Stimulated activated memory B cell treated with anti-CD40 and anti-IgM and Interleukin-4, amounts not matched to agents 10 μg/mL and 1 μg/mL and 100 μg/mL, for 72 hours (primary cell): ENCODE measurements at regions not wholly inside any gene's neighbourhood (a gene's known extent, or its start where the extent isn't known, plus 50 kb on each side); places are given as distances from the start of the nearest gene placed in this dataset.
"Not testable (repeated sequence)": the region's sequence is repeated elsewhere in the genome, so short reads cannot be mapped to it uniquely, and the experiment has no call there.

Source experiments
- ATAC-seq: fragments of 150-1000 bp; cut with Tn5 transposase; 2 replicates; pipeline ENCODE4 v1.10.0; 2021
- H3K27ac Mint-ChIP-seq: one replicate; pipeline ENCODE4 v1.8.0; 2022; ENCODE audit warnings: mild to moderate bottlenecking, mixed read lengths
- H3K27me3 Mint-ChIP-seq: one replicate; pipeline ENCODE4 v1.8.0; 2022; ENCODE audit warnings: mixed read lengths
- H3K36me3 Mint-ChIP-seq: one replicate; pipeline ENCODE4 v1.8.0; 2022; ENCODE audit warnings: mixed read lengths
- H3K4me1 Mint-ChIP-seq: one replicate; pipeline ENCODE4 v1.8.0; 2022; ENCODE audit warnings: mixed read lengths
- H3K4me3 Mint-ChIP-seq: one replicate; pipeline ENCODE4 v1.8.0; 2022; ENCODE audit warnings: mild to moderate bottlenecking, moderate library complexity, mixed read lengths
- H3K9me3 Mint-ChIP-seq: one replicate; pipeline ENCODE4 v1.8.0; 2022; ENCODE audit warnings: mixed read lengths

DNA sequence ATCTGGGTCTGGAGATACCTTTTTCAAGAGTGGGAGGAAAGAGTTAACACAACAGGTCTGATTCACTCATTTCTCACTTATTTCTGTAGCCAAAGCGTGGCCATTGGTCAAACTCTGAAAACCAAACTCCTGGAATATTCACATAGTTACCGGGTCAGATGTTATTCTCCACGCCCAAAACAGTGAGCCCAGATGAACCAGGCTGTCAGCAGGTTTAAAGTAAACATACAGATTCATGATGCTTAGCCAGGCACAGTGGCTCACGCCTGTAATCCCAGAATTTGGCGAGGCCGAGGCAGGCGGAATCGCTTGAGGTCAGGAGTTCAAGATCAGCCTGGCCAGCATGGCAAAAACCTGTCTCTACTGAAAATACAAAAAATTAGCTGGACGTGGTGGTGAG, 126.1 kb downstream of the SEPTIN7 start:
- H3K27me3 Mint-ChIP-seq, H3K36me3 Mint-ChIP-seq, H3K4me3 Mint-ChIP-seq, ATAC-seq, H3K4me1 Mint-ChIP-seq, H3K27ac Mint-ChIP-seq, H3K9me3 Mint-ChIP-seq: not testable (repeated sequence)

DNA sequence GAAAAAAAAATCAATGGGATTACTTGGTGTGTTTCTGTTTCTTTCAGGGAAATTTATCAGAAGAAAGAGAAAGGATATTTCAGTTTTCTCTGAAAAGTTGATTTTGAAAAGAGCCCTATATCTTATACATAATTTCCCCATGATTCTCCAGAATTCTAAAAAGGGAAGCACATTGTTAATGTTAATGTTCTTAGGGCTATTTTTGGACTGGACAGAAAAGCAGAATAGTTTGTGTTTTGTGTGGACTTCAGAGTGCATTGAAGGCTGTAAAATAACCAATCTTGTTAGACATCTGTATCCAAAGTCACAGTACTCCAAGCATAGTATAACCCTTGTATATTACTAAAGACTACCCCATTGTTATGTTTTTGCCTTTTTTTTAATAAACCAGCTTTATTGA, 130.3 kb downstream of the SEPTIN7 start:
- not testable (repeated sequence) for H3K4me1 Mint-ChIP-seq, H3K27me3 Mint-ChIP-seq, H3K9me3 Mint-ChIP-seq, ATAC-seq
- Mint-ChIP-seq H3K4me3 (peak overlapping the region; percentile 52), H3K27ac (peak overlapping the region; percentile 18), H3K36me3 (peaks cover 11% of the 10 kb centered on the region)

DNA sequence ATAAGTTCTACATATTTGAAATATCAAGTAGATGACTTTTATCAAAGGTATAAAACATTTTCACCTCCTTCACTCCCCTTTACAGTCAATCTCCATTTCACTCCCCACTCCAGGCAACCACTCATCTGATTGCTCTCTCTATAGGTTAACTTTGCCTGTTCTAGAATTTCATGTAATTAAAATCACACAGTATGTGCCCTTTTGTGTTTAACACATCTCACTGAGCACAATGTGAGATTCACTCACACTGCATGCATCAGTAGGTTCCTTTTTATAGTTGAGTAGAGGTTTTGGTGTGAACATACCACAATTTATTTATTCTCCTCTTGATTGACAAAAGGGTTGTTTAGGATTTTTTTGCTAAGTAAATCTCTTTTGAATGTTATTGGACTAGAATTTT, 130.7 kb downstream of the SEPTIN7 start:
- Mint-ChIP-seq H3K4me3 (peak overlapping the region; percentile 52), H3K27ac (peak overlapping the region; percentile 18), H3K36me3 (peaks cover 11% of the 10 kb centered on the region)
- peak; percentile 36 for ATAC-seq
- not testable (repeated sequence) for H3K4me1 Mint-ChIP-seq, H3K27me3 Mint-ChIP-seq, H3K9me3 Mint-ChIP-seq

- not testable (repeated sequence) for H3K27me3 Mint-ChIP-seq, ATAC-seq, H3K4me3 Mint-ChIP-seq, H3K4me1 Mint-ChIP-seq, H3K27ac Mint-ChIP-seq, H3K9me3 Mint-ChIP-seq, H3K36me3 Mint-ChIP-seq
These were observed 139.8 kb downstream of the SEPTIN7 start for GRCh38 chr7:35940695-35941094.

GRCh38 chr7:35945621-35946020, 144.8 kb downstream of the SEPTIN7 start:
- not testable (repeated sequence) for H3K27me3 Mint-ChIP-seq, ATAC-seq, H3K36me3 Mint-ChIP-seq, H3K4me1 Mint-ChIP-seq, H3K27ac Mint-ChIP-seq, H3K4me3 Mint-ChIP-seq, H3K9me3 Mint-ChIP-seq

DNA sequence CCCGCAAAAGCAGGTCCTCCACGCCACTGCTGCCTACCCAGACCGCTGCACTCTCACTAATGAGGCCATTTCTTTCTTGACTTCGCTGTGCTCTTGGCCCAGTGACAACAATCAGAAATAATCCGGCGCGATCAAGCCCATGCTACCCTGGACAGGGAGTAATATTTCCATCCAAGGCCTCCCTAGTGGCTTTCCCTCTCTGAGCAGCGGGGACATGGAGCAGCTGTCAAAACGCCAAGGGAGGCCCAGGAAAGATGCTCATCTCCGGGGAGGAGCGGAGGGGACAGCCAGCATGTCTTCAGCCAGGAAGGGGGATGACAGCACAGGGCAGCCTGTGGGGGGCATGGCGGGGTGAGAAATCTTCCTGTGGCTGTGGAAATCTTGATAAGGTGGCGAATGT, 154.9 kb downstream of the SEPTIN7 start:
- H3K9me3 Mint-ChIP-seq, ATAC-seq, H3K4me3 Mint-ChIP-seq, H3K36me3 Mint-ChIP-seq, H3K27ac Mint-ChIP-seq, H3K4me1 Mint-ChIP-seq: not testable (repeated sequence)
- peaks cover 11% of the 10 kb centered on the region for H3K27me3 Mint-ChIP-seq

DNA sequence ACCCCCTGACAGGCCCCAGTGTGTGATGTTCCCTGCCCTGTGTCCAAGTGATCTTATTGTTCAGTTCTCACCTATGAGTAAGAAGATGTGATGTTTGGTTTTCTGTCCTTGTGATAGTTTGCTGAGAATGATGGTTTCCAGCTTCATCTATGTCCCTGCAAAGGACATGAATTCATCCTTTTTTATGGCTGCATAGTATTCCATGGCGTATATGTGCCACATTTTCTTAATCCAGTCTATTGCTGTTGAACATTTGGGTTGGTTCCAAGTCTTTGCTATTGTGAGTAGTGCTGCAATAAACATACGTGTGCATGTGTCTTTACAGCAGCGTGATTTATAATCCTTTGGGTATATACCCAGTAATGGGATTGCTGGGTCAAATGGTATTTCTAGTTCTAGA, 156.1 kb downstream of the SEPTIN7 start:
- ATAC-seq, H3K27ac Mint-ChIP-seq, H3K36me3 Mint-ChIP-seq, H3K4me3 Mint-ChIP-seq, H3K9me3 Mint-ChIP-seq, H3K4me1 Mint-ChIP-seq: not testable (repeated sequence)
- H3K27me3 Mint-ChIP-seq = peaks cover 11% of the 10 kb centered on the region

- H3K4me1 Mint-ChIP-seq, H3K9me3 Mint-ChIP-seq, H3K36me3 Mint-ChIP-seq, H3K4me3 Mint-ChIP-seq, H3K27ac Mint-ChIP-seq, ATAC-seq: not testable (repeated sequence)
- peaks cover 11% of the 10 kb centered on the region for H3K27me3 Mint-ChIP-seq
These were observed 160.4 kb downstream of the SEPTIN7 start for GRCh38 chr7:35961260-35961659.

DNA sequence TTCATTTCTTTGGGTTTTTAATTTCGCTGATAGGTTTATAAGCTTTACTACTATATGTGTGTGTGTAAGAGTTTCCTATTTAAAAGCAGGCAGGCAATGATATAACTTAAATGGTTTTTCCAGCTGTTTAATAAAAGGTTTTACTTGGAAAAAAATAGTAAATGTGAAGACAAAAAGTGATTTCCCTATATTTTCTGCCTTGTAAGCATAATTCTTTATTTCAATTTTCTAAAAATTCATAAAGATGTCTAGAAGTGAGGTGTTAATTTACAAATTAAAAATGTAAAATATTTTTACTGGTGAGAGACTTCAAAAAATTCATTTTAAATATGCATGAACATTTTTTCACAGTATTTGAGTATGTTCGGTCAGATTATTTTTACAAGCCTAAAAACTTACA, 161.8 kb downstream of the SEPTIN7 start:
- ATAC-seq, H3K9me3 Mint-ChIP-seq, H3K4me1 Mint-ChIP-seq, H3K4me3 Mint-ChIP-seq, H3K36me3 Mint-ChIP-seq, H3K27ac Mint-ChIP-seq: not testable (repeated sequence)
- peaks cover 11% of the 10 kb centered on the region for H3K27me3 Mint-ChIP-seq

- Mint-ChIP-seq H3K36me3 (no peaks in the 10 kb centered on the region), H3K4me1 (no peaks in the 10 kb centered on the region), H3K9me3 (no peaks in the 10 kb centered on the region), H3K27ac (no peak overlapping the region), H3K4me3 (no peak overlapping the region), H3K27me3 (peaks cover 7% of the 10 kb centered on the region)
- ATAC-seq = peak; percentile 52
These were observed 166.7 kb downstream of the SEPTIN7 start for GRCh38 chr7:35967366-35968139.

- H3K4me3 Mint-ChIP-seq = no peak overlapping the region
- H3K9me3 Mint-ChIP-seq = no peaks in the 10 kb centered on the region
These were observed 167.5 kb downstream of the SEPTIN7 start for GRCh38 chr7:35968140-35968940.

GRCh38 chr7:35969066-35969465, 168.2 kb downstream of the SEPTIN7 start:
- H3K4me3 Mint-ChIP-seq = no peak overlapping the region
- no peaks in the 10 kb centered on the region for H3K4me1 Mint-ChIP-seq
- H3K27me3 Mint-ChIP-seq = peaks cover 7% of the 10 kb centered on the region
- H3K27ac Mint-ChIP-seq = no peak overlapping the region
- H3K9me3 Mint-ChIP-seq = no peaks in the 10 kb centered on the region
- no peak for ATAC-seq
- no peaks in the 10 kb centered on the region for H3K36me3 Mint-ChIP-seq

More at GRCh38 chr7:35968140-35968940, 167.5 kb downstream of the SEPTIN7 start:
- Mint-ChIP-seq H3K4me1 (no peaks in the 10 kb centered on the region), H3K27me3 (peaks cover 7% of the 10 kb centered on the region), H3K36me3 (no peaks in the 10 kb centered on the region), H3K27ac (no peak overlapping the region)
- ATAC-seq = peak; percentile 25

GRCh38 chr7:35970458-35970857, 169.6 kb downstream of the SEPTIN7 start:
- H3K4me3 Mint-ChIP-seq = no peak overlapping the region
- H3K27me3 Mint-ChIP-seq = peaks cover 7% of the 10 kb centered on the region
- no peaks in the 10 kb centered on the region for H3K4me1 Mint-ChIP-seq
- no peak overlapping the region for H3K27ac Mint-ChIP-seq
- no peaks in the 10 kb centered on the region for H3K9me3 Mint-ChIP-seq
- no peak for ATAC-seq
- no peaks in the 10 kb centered on the region for H3K36me3 Mint-ChIP-seq

DNA sequence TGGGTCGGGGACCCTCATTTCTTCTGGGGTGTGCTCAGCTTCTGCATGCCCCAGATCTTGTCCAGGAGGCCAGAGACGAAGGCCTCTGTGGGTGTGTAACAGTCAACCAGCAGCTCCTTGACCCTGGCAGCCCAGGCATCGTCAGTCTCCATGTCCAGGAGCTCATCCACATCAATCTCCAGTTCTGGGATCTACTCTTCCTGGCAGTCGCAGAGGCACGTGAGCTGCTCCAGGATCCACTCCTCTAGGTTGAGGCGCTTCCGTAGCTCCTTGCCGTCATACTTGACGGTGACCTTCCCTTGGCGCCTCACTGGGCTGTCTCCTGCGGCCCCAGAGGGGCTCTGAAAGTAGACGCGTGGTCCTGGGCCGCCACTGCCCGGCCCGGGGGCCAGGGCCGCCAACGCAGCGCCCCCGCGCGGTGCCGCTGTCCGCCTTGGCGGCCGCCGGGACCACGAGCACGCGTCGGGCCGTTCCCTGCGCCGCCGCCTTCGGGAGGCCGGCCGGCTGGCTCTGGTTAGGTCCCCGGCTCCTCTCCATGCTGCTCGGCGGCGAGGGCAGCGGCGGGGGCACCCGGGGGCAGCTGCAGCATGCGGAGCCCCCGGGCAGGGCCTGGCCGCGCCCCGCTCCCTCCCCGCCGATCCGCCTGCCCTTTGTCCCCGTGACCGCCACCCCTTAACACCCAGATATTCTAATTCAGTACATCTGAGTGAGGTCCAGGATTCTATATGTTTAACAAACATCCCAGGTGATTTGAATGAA, 170.5 kb downstream of the SEPTIN7 start:
- Mint-ChIP-seq H3K4me3 (peak overlapping the region; percentile 51), H3K27me3 (peaks cover 7% of the 10 kb centered on the region), H3K36me3 (no peaks in the 10 kb centered on the region), H3K4me1 (no peaks in the 10 kb centered on the region), H3K9me3 (no peaks in the 10 kb centered on the region), H3K27ac (no peak overlapping the region)
- peak; percentile 55 for ATAC-seq

DNA sequence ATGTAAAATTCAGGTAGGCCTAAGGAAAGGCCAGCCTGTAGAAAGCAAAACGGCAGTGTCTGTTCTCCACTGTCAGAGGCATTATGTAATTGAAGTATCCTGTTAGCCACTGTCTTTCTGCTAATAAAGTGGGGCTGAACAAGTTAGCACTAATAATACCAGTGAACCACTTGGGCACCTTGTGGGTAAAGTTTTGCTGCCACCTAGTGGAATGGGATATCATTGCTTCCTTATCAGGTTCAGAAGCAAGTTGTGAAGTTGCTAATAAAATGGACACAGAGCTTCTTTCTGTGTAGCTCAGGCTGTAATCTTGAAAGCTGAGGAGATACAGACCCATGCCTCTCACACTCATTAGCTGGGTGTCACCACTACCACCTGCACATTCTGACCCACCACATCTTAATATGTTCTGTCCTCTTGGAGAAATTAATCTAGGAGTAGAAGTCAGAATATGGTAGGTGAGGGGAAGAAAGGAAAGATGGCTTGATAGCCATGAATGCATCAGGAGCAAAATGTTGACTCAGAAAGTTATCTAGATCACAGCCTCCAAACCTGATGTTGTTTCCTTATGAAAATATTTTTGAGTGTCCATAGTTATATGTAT, 175.1 kb downstream of the SEPTIN7 start:
- Mint-ChIP-seq H3K27me3 (no peaks in the 10 kb centered on the region), H3K27ac (no peak overlapping the region), H3K4me3 (no peak overlapping the region), H3K9me3 (no peaks in the 10 kb centered on the region), H3K4me1 (no peaks in the 10 kb centered on the region), H3K36me3 (no peaks in the 10 kb centered on the region)
- peak; percentile 66 for ATAC-seq
